ENCODE measurements at regions not wholly inside any gene's neighbourhood (a gene's known extent, or its start where the extent isn't known, plus 50 kb on each side); places are given as distances from the start of the nearest gene placed in this dataset.

DNA sequence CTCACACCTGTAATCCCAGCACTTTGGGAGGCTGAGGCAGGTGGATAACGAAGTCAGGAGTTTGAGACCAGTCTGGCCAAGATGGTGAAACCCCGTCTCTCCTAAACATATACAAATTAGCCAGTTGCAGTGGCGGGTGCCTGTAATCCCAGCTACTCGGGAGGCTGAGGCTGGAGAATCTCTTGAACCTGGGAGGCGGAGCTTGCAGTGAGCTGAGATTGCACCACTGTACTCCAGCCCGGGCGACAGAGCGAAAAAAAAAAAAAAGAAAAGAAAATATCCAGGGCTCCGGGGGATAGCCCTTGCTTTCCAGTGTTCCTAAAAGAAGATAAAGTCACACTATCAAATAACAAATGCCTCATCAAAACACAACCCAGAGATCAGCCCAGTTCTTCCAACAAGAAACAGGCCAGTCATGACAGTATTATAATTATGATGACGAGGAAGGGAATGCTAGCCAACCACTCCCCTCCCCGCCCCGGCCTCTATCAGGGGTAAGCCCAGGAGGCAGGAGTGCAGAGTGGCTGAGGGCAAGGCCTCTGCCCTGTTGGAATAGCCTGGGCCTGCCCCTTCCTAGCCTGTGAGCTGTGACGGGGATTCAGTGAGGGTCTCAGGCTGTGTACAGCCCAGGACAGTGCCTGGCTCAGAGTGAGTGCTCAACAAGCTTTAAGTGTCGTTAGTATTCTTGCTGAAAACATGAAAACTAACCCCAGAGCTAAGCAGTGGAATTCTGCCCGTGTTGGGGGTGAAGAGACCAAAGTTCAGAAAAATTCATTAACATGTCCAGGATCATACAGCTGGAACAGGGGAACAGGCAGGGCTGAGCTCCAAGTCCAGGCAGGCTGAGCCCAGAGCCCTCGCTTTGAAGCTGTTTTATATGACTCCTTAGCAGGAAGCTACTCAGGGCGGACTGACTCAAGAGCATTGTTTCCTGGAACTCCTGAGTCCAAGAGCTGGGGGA lies 54.3 kb downstream of the FAM241B start:
- DNase-seq (ENCODE audit: low spot score in 2 of 2): no peak
- Histone ChIP-seq H3K4me3 (no peak overlapping the region), H3K27me3 (ENCODE audit: low read depth) (peaks cover 3% of the 10 kb centered on the region), H3K36me3 (replicated peaks) (no peaks in the 10 kb centered on the region), H3K9me3 (no peaks in the 10 kb centered on the region), H3K4me1 (no peaks in the 10 kb centered on the region)
- in situ Hi-C loops (cut with MboI; ENCODE audit: low sequenced_read_pairs): no loop called here

DNA sequence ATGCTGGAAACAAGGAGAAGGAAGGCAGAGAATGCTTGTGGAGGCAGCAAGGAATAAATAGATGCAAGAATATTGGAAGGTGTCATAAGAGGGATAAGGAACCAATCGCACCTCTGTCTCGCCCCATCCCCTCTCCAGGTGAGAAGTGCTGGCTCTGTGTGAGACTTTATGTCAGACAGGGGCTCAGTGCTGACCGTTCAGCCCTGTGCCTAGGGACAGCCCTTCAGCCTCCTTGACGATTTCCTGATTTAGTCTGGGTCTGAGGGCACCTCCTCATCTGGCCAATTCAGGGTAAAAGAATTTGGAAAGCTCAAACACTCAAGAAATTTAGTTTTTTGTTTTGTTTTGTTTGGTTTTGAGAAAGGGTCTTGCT lies 54.9 kb downstream of the FAM241B start:
- H3K27me3 ChIP-seq (ENCODE audit: low read depth): peaks cover 3% of the 10 kb centered on the region
- DNase-seq (ENCODE audit: low spot score in 2 of 2): no peak
- no peak overlapping the region for H3K4me3 ChIP-seq
- in situ Hi-C loops (cut with MboI; ENCODE audit: low sequenced_read_pairs): no loop called here
- no peaks in the 10 kb centered on the region for H3K36me3 ChIP-seq (replicated peaks)
- no peaks in the 10 kb centered on the region for H3K9me3 ChIP-seq
- no peaks in the 10 kb centered on the region for H3K4me1 ChIP-seq

DNA sequence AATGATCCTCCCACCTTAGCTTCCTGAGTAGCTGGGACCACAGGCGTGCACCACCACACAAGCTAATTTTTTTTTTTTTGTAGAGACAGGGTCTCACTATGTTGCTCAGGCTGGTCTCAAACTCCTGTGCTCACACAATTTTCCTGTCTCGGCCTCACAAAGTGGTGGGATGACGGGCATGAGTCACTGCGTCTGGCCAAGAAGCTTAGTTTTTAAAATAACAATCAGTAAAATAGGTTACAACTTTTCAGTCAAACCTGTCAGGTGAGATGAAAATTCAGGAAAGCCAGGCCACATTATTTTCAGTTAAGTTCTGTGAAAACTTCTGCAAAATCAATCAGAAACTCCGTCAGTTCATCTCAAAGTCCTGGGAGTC lies 55.4 kb downstream of the FAM241B start:
- H3K36me3 ChIP-seq (replicated peaks): no peaks in the 10 kb centered on the region
- no peaks in the 10 kb centered on the region for H3K9me3 ChIP-seq
- no peaks in the 10 kb centered on the region for H3K4me1 ChIP-seq
- in situ Hi-C loops (cut with MboI; ENCODE audit: low sequenced_read_pairs): no loop called here
- H3K4me3 ChIP-seq: no peak overlapping the region
- peaks cover 3% of the 10 kb centered on the region for H3K27me3 ChIP-seq (ENCODE audit: low read depth)
- DNase-seq (ENCODE audit: low spot score in 2 of 2): no peak

DNA sequence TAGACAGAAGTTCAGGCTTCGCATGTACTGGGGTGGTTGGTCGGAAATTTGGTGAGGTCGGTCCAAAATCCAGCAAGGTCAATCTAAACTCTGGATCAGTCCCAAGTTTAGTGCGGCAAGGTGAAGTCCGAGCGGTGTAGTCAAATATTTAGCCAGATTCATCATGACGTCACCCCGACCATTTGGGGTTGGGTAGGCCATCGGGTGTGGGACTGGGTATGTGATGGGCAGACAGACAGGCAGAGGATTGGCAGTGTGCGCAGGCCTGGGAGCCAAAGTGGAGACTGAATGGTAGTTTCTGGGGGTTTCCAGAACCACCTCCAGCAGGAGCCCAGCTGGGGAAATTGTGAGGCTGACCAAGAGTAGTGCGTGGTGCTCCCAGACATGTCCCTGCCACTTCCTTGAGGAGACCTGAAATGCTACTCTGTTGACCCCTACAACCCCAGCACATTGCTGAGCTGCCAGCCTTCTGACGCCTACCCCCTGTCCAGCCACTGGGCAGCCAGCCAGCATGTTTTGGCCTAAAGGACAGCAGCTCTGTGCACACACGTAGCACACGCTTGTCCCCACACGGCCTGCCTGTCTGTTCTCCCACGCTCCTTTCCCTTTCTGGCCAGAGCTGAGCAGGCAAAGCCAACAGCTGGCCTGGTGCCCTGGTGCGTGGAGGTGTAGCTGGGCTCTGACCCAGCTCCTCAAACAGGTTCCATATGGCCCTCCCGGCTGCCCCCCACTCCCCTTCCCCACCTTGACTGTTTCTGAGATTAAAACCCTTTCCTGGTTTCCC lies 55.9 kb downstream of the FAM241B start:
- no peaks in the 10 kb centered on the region for H3K4me1 ChIP-seq
- H3K4me3 ChIP-seq: no peak overlapping the region
- no peaks in the 10 kb centered on the region for H3K9me3 ChIP-seq
- in situ Hi-C loops (cut with MboI; ENCODE audit: low sequenced_read_pairs): no loop called here
- peaks cover under 1% of the 10 kb centered on the region for H3K27me3 ChIP-seq (ENCODE audit: low read depth)
- DNase-seq (ENCODE audit: low spot score in 2 of 2): no peak
- H3K36me3 ChIP-seq (replicated peaks): no peaks in the 10 kb centered on the region

DNA sequence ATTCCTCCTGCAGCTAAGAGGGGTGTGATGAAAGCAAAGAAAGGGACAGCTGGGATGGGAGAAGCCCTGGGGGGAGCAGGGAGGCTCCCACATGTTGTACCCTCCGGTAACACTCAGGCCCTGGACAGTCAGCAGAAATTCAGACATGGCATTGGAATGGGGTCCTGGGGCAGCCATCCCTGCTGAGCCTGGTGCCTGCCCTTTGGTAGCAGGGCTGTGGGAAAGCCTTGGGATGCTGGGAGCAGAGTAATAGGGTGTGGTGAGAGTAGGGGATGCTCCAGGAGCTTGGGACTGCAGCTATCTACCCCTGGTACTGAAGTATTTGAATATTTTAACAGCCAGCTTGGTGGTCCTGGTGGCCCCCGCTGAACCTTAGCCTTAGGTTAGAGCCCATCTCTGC lies 56.8 kb downstream of the FAM241B start:
- Histone ChIP-seq H3K4me3 (no peak overlapping the region), H3K9me3 (no peaks in the 10 kb centered on the region)
- in situ Hi-C loops (cut with MboI; ENCODE audit: low sequenced_read_pairs): no loop called here

DNA sequence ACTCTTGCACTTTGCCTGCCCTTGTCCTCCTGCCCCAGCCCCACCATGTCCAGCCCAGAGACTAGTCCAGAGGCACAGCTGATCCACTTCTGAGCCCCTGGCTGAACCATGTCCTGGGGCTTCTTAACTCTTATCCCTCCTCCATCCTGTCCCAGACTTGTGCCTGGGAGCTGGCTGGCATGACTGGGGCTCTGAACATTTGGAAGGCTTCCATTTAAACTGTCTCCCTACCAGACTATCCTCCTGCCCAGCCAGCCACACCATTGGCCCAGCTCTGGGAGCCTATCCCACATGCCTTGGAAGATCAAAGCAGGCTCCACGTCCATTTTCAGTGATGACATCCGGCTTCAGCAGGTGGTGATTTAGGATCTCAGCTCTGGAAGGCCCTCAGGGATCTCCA lies 57.4 kb downstream of the FAM241B start:
- H3K27me3 ChIP-seq (ENCODE audit: low read depth): no peaks in the 10 kb centered on the region
- H3K9me3 ChIP-seq: no peaks in the 10 kb centered on the region
- no peaks in the 10 kb centered on the region for H3K4me1 ChIP-seq
- no peaks in the 10 kb centered on the region for H3K36me3 ChIP-seq (replicated peaks)
- no peak overlapping the region for H3K4me3 ChIP-seq
- DNase-seq (ENCODE audit: low spot score in 2 of 2): no peak
- in situ Hi-C loops (cut with MboI; ENCODE audit: low sequenced_read_pairs): no loop called here

More for the DNA sequence above, 56.8 kb downstream of the FAM241B start:
- no peak for DNase-seq (ENCODE audit: low spot score in 2 of 2)
- Histone ChIP-seq H3K27me3 (ENCODE audit: low read depth) (no peaks in the 10 kb centered on the region), H3K4me1 (no peaks in the 10 kb centered on the region), H3K36me3 (replicated peaks) (no peaks in the 10 kb centered on the region)

DNA sequence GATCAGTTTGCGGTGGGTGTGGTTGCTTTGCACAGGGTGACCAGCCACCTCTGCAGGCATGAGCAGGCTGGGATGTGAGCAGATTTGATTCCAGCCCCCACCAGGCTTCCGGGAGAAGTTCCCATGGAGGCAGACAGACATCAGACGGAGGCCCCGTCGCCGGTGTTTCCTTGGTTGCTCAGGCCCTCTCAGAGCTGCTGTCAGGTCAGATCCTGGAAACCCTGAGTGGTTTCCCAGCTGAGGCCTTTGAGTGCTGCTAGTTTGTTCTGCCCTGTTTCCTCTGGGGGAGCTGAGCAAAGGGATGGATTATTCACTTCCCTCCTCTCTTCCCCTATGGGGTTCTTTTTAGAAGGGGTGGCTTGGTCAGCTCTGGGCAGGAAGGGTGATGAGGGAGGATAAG lies 62.2 kb downstream of the FAM241B start:
- no peaks in the 10 kb centered on the region for H3K36me3 ChIP-seq (replicated peaks)
- no peaks in the 10 kb centered on the region for H3K4me1 ChIP-seq
- no peak for DNase-seq (ENCODE audit: low spot score in 2 of 2)
- in situ Hi-C loops (cut with MboI; ENCODE audit: low sequenced_read_pairs): no loop called here
- no peaks in the 10 kb centered on the region for H3K9me3 ChIP-seq
- H3K4me3 ChIP-seq: no peak overlapping the region
- H3K27me3 ChIP-seq (ENCODE audit: low read depth): no peaks in the 10 kb centered on the region

DNA sequence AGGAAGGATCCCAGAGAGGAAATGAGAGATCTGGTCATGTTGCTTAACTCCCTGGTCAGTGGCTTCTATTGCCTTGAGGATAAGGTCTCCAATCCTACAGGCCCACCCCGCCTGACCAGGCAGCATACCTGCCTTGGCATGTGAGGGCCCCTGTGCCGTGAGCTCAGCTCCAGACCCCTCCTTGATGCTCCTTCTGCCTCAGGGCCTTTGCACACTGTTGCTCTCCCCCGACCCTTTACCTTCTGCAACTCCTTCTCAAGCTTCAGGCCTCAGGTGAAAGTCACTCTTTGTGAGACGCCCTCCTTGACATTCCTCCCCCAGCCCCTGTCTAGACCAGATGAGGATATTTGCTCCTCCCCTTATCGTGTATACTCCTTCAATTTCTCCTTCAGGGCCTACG lies 62.8 kb downstream of the FAM241B start:
- Histone ChIP-seq H3K4me1 (no peaks in the 10 kb centered on the region), H3K36me3 (replicated peaks) (no peaks in the 10 kb centered on the region), H3K9me3 (no peaks in the 10 kb centered on the region), H3K27me3 (ENCODE audit: low read depth) (peaks cover under 1% of the 10 kb centered on the region; the same call in 1 of the 2 replicates), H3K4me3 (no peak overlapping the region)
- in situ Hi-C loops (cut with MboI; ENCODE audit: low sequenced_read_pairs): no loop called here
- DNase-seq (ENCODE audit: low spot score in 2 of 2): no peak

DNA sequence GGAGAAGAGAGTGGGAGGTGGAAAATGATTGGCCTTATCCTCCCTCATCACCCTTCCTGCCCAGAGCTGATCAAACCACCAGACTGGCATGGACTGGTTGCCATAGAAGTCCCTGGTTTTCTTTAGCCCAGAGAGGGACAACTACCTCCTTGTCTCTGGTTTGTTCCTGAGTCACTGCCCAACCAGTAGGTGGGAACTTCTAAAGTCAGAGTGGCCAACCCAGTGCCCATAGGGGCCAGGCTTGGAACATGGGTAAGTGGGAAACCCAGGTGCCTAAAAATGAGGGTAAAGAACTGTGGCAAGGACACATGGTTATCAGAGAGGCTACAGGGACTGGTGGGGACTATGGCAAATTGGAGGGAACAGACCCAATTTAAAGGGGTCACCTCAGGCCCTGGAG lies 63.8 kb downstream of the FAM241B start:
- no peaks in the 10 kb centered on the region for H3K9me3 ChIP-seq
- H3K4me3 ChIP-seq: no peak overlapping the region
- H3K4me1 ChIP-seq: no peaks in the 10 kb centered on the region
- H3K27me3 ChIP-seq (ENCODE audit: low read depth): peaks cover 2% of the 10 kb centered on the region; the same call in 1 of the 2 replicates
- no peak for DNase-seq (ENCODE audit: low spot score in 2 of 2)
- H3K36me3 ChIP-seq (replicated peaks): no peaks in the 10 kb centered on the region
- in situ Hi-C loops (cut with MboI; ENCODE audit: low sequenced_read_pairs): no loop called here

DNA sequence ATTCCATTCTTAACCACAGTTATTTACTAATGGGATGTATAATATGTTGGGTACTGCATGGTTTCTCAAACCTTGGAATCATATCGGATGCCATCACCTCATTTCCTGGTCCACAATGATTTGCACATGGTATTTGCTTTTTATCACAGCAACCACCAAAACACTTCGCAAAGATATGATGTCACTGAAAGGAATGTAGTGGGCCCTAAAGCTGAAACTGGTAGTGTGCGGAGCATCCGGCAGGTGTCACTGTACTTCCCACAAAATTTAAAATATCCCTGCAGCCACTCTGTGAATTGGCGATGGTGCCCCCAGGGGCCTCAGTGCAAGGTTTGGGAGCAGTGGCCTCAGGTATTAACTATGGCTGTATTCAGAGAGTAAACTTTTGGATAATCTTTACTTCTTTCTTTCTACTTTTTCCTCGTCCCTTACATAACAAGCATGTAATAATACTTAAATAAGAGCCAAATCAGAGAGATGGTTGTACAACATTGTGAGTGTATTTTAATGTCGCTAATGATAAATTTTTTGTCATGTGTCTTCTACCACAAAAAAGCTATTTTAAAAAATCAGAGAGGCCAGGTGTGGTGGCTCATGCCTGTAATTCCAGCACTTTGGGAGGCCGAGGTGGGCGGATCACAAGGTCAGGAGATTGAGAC lies 66.2 kb downstream of the FAM241B start:
- no peaks in the 10 kb centered on the region for H3K4me1 ChIP-seq
- no peak overlapping the region for H3K4me3 ChIP-seq
- in situ Hi-C loops (cut with MboI; ENCODE audit: low sequenced_read_pairs): no loop called here
- H3K27me3 ChIP-seq (ENCODE audit: low read depth): peaks cover 11% of the 10 kb centered on the region
- no peaks in the 10 kb centered on the region for H3K36me3 ChIP-seq (replicated peaks)
- no peaks in the 10 kb centered on the region for H3K9me3 ChIP-seq
- peak; percentile 40 to 64 for DNase-seq (ENCODE audit: low spot score in 2 of 2)

DNA sequence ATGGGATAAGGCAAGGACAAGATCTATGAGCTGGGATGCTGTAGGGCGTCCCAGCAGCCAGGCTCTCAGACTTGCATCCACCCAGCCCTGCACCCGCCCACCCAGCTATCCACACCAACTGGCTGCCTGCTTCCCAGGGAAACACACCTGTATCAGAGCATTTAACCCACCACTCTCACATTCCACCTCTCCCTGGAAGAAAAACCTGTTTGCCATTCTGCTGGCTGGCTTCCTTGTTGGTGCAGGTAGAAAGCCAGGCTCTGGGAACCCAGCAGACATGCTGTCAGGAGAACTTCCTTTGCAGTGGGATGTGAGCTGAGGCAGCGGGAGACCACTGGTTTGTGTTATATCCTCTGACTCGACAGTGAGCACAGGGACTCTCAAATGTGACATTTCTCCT lies 67.0 kb downstream of the FAM241B start:
- no peak overlapping the region for H3K4me3 ChIP-seq
- in situ Hi-C loops (cut with MboI; ENCODE audit: low sequenced_read_pairs): no loop called here
- DNase-seq (ENCODE audit: low spot score in 2 of 2): no peak
- H3K36me3 ChIP-seq (replicated peaks): no peaks in the 10 kb centered on the region
- H3K27me3 ChIP-seq (ENCODE audit: low read depth): peaks cover 17% of the 10 kb centered on the region
- H3K4me1 ChIP-seq: no peaks in the 10 kb centered on the region
- H3K9me3 ChIP-seq: no peaks in the 10 kb centered on the region

DNA sequence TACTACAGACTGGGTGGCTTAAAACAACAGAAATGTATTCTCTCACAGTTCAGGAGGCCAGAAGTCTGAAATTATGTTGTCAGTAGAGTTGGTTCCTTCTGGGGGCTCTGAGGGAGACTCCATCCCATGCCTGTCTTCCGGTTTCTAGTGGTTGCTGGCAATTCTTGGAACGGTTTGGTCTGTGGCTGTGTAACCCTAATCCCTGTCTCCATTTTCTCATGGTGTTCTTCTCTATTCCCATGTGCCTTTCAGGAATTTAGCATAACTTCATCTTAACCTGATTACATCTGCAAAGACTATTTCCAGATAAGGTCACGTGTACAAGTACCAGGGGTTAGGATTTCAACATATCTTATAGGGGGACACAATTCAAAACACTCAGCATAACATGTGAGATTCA lies 73.2 kb downstream of the FAM241B start:
- no peaks in the 10 kb centered on the region for H3K4me1 ChIP-seq
- in situ Hi-C loops (cut with MboI; ENCODE audit: low sequenced_read_pairs): no loop called here
- H3K4me3 ChIP-seq: no peak overlapping the region
- H3K9me3 ChIP-seq: no peaks in the 10 kb centered on the region
- no peaks in the 10 kb centered on the region for H3K36me3 ChIP-seq (replicated peaks)
- DNase-seq (ENCODE audit: low spot score in 2 of 2): no peak
- H3K27me3 ChIP-seq (ENCODE audit: low read depth): peaks cover 35% of the 10 kb centered on the region

DNA sequence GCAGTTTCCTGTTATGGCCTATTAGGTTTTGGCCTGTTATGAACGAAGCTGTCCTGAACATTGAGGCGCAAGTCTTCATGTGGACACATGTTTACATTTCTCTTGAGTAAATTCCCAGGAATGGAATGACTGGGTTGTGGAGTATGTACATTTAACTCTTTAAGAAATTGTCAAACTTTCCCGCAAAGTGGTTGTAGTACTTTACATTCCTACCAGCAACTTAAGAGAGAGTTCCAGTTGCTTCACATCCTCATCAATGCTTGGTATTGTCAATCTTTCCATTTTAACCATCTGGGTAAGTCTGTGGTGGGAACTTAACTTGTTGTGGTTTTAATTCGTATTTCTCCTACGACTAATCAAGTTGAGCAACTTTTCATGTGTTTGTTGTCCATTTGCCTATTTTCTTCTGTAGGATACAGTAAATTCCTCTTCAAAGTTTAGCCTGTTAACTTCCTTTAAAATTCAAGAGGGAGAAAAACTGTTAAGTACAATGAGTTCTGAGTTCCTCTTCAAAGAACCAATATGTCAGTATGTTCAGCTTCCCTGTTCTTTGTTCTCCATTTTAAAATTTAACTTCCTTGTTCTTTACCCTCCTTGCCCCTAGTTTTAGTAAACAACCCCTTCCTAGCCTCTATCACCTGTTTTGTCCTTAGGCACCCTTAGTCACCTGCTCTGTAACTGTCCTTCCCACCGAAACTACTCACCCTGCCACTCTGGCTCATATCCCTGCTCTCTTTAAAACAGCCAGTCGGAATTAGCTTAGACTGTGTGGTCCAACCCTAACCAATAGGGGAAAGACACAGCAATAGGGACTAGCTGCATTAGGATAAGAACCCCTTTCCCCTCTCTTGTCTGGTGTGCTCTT lies 74.0 kb downstream of the FAM241B start:
- Histone ChIP-seq H3K4me3 (no peak overlapping the region), H3K36me3 (replicated peaks) (no peaks in the 10 kb centered on the region), H3K4me1 (no peaks in the 10 kb centered on the region), H3K9me3 (no peaks in the 10 kb centered on the region), H3K27me3 (ENCODE audit: low read depth) (peaks cover 35% of the 10 kb centered on the region)
- DNase-seq (ENCODE audit: low spot score in 2 of 2): no peak
- in situ Hi-C loops (cut with MboI; ENCODE audit: low sequenced_read_pairs): no loop called here
